ENCODE measurements at regions not wholly inside any gene's neighbourhood (a gene's known extent, or its start where the extent isn't known, plus 50 kb on each side); places are given as distances from the start of the nearest gene placed in this dataset.
A peak's percentile ranks its signal among the peaks of the same experiment; 100 is the strongest.
"Not testable (repeated sequence)": the region's sequence is repeated elsewhere in the genome, so short reads cannot be mapped to it uniquely, and the experiment has no call there.

DNA sequence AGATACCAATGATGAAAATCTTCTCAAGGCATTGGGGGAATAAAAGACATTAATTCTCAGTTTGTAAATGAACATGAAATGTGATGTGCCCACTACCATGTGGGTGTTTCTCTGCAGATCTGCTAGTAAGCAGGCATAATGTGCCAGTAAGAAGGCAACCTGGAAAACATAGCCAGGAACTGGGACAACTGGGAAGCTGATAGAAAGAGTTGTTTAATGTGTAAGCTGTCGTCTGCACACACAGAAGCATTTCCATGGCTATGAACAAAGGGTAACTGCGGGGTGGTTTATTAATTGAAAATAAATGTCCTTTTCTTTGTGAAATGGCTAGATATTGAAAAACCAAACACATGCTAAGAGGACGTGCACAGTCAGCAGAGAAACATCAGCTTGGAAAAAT lies 52.0 kb downstream of the ZC3H11B start:
- no peak for DNase-seq (ENCODE audit: extremely low read depth in 1 of 11, low read depth in 9 of 11, low spot score in 4 of 11)

GRCh38 chr1:219559899-219560298 lies 53.0 kb downstream of the ZC3H11B start:
- DNase-seq (ENCODE audit: extremely low read depth in 1 of 11, low read depth in 9 of 11, low spot score in 4 of 11), result no peak

DNA sequence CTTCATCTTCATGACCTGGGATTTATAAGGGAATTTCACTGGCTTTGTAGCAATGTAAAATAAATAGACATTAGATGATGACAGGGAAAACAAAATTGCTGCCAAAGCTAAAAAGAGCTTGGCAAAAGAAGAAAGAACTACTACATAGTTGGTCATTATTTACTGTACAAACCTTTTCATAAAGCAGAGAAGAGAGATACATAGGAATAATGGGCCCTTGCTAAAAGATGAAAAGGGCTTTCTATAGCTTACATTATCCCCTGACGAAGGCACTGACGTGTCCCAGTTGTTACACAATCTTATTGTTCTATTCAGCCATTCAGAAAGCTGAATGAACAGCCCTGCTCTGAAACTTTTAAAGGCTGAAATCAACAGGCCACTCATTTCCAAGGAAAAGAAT lies 57.1 kb downstream of the ZC3H11B start:
- DNase-seq (ENCODE audit: extremely low read depth in 1 of 11, low read depth in 9 of 11, low spot score in 4 of 11), result peak in 4 of 11 donors; percentile 20 to 46 (median 41)

GRCh38 chr1:219555031-219555692 lies 57.7 kb downstream of the ZC3H11B start:
- no peak for DNase-seq (ENCODE audit: extremely low read depth in 1 of 11, low read depth in 9 of 11, low spot score in 4 of 11)

- DNase-seq (ENCODE audit: extremely low read depth in 1 of 11, low read depth in 9 of 11, low spot score in 4 of 11), result no peak
Measured at GRCh38 chr1:219553934-219554502, 58.9 kb downstream of the ZC3H11B start.

GRCh38 chr1:219550201-219550600 lies 62.7 kb downstream of the ZC3H11B start:
- no peak for DNase-seq (ENCODE audit: extremely low read depth in 1 of 11, low read depth in 9 of 11, low spot score in 4 of 11)

- no peak for DNase-seq (ENCODE audit: extremely low read depth in 1 of 11, low read depth in 9 of 11, low spot score in 4 of 11)
Measured at GRCh38 chr1:219549215-219549614, 63.7 kb downstream of the ZC3H11B start.

DNA sequence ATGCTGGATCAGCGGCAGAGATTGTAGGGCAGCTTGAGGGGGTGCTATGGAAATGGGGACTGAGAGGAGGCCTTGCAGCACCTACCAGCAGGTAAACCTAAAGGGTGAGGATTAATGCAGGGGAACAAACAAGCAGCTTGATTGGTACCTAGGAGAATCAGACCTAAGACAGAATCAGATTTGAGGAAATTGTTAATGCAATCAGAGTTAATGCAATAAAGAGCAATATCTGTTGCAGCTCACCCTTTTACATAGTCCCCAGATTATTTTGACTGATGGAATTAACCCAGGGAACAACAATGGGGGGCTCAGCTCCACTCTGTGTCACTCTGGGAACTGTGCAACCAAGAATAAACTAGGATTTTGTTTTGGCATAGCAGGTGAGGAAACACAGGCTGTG lies 64.5 kb downstream of the ZC3H11B start:
- no peak for DNase-seq (ENCODE audit: extremely low read depth in 1 of 11, low read depth in 9 of 11, low spot score in 4 of 11)

DNA sequence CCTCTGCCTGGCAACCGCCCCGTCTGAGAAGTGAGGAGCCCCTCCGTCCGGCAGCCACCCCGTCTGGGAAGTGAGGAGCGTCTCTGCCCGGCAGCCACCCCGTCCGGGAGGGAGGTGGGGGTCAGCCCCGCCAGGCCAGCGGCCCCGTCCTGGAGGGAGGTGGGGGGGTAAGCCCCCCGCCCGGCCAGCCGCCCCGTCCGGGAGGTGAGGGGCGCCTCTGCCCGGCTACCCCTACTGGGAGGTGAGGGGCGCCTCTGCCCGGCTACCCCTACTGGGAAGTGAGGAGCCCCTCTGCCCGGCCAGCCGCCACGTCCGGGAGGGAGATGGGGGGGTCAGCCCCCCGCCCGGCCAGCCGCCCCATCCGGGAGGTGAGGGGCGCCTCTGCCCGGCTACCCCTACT lies 67.1 kb downstream of the ZC3H11B start:
- not testable (repeated sequence) for DNase-seq (ENCODE audit: extremely low read depth in 1 of 11, low read depth in 9 of 11, low spot score in 4 of 11)

- no peak for DNase-seq (ENCODE audit: extremely low read depth in 1 of 11, low read depth in 9 of 11, low spot score in 4 of 11)
Measured at GRCh38 chr1:219544163-219544846, 68.6 kb downstream of the ZC3H11B start.

DNA sequence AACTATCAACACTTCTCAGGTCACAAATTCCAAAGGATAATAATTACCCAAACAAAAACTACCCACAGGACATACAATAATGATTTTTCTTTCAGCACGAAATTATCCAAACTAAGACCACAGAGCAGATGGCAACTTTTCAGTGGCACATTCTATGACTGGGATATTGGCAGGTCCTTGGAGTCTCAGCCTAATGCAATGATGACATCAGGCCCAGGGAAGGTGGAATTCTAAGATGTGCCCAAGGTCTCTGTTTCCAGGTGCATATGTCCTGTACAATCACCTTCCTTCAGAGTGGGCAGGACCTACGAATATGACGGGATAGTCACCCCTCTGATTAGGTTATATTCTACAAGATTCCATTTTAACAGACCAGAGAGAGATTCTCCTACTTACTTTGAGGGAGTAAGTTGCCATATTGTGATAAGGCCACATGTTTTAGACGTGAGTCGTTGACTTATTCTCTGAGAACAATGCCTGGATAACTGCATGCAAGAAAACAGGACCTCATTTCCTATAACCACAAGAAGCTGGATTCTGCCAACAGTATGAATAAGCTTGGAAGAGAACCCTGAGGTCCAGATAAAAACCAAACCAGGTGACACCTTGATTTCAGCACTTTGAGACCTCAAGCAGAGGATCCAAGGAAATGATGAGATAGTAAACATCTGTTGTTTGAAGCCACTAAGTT lies 69.9 kb downstream of the ZC3H11B start:
- DNase-seq (ENCODE audit: extremely low read depth in 1 of 11, low read depth in 9 of 11, low spot score in 4 of 11), result no peak

- no peak for DNase-seq (ENCODE audit: extremely low read depth in 1 of 11, low read depth in 9 of 11, low spot score in 4 of 11)
Measured at GRCh38 chr1:219541946-219542345, 71.0 kb downstream of the ZC3H11B start.

GRCh38 chr1:219539645-219540254 lies 73.2 kb downstream of the ZC3H11B start:
- DNase-seq (ENCODE audit: extremely low read depth in 1 of 11, low read depth in 9 of 11, low spot score in 4 of 11), result no peak

DNA sequence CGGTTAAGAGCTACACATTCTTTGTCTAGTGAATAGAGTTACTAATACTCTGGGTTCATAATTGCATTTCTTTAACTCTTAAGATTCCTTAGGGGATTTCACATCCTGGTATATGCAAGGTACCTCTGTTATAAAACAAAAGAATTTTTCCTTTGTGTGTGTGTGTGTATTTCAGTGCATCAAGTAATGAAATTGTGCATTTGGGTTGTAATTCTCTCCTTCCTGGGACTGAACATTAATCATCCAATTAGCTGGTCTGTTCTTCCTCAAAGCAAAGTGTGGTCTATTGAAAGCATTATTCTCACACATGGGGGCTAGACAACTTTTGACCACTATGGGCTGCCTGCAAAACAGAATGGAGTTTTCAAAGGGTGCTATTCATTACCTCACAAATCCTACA lies 74.0 kb downstream of the ZC3H11B start:
- no peak for DNase-seq (ENCODE audit: extremely low read depth in 1 of 11, low read depth in 9 of 11, low spot score in 4 of 11)

- DNase-seq (ENCODE audit: extremely low read depth in 1 of 11, low read depth in 9 of 11, low spot score in 4 of 11), result no peak
Measured at GRCh38 chr1:219537223-219537631, 75.7 kb downstream of the ZC3H11B start.

- no peak for DNase-seq (ENCODE audit: extremely low read depth in 1 of 11, low read depth in 9 of 11, low spot score in 4 of 11)
Measured at GRCh38 chr1:219536038-219536437, 76.9 kb downstream of the ZC3H11B start.

DNA sequence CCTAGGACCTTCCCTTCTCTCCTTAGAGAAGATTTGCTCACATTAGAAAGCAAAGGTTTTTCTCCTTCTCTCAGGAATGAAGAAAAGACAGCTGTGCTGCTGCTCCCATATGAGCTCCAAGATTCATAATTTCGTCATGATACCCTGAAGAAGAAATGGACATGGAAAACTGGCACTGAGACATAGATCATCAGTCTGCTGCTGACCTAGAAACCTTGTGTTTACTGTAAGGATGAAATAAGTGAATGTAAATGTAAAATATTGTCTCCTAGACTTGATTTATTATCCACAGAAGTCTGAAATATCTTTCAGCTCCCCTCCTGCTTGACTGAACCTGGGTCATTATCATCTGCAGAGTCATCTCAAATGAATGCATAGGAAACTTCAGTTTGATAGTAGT lies 77.9 kb downstream of the ZC3H11B start:
- DNase-seq (ENCODE audit: extremely low read depth in 1 of 11, low read depth in 9 of 11, low spot score in 4 of 11), result no peak

DNA sequence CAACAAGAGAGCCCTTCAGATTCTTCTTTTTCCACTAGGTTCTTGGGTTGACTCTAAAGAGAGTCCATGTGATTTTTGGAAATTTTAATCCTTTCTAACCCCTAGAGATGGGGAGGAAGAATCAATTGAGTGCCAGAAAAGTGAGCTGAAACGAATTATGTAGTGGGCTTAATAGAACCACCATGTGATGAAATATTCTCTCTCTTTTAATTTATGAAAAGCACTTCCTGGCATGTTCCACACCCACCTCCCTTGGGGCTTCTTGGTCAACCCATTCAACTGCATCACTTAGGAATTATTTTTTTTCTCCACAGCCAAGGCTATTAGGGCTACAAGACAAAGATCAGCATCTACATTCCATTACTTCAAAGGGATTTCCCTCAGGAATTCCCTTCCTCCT lies 79.6 kb downstream of the ZC3H11B start:
- no peak for DNase-seq (ENCODE audit: extremely low read depth in 1 of 11, low read depth in 9 of 11, low spot score in 4 of 11)

DNA sequence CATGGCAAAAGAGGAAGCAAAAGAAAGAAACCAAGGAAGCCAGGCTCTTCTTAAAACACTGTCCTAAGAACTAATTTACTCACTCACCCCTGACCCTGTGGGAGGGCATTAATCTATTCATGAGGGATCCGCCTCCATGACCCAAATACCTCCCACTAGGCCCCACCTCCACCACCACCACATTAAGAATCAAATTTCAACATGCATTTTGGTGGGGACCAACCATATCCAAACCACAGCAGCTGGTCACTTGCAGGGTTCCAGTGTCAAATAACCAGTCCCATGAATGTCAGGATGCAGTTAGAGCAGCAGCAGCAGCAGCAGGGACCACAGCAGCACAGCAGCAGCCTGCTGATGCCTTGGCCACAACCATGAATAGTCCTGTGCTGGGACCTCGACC lies 83.8 kb downstream of the ZC3H11B start:
- no peak for DNase-seq (ENCODE audit: extremely low read depth in 1 of 11, low read depth in 9 of 11, low spot score in 4 of 11)

GRCh38 chr1:219528633-219529032 lies 84.3 kb downstream of the ZC3H11B start:
- no peak for DNase-seq (ENCODE audit: extremely low read depth in 1 of 11, low read depth in 9 of 11, low spot score in 4 of 11)
